Endothelial cell of umbilical vein (primary cell): ENCODE measurements at regions not wholly inside any gene's neighbourhood (a gene's known extent, or its start where the extent isn't known, plus 50 kb on each side); places are given as distances from the start of the nearest gene placed in this dataset.

ENCODE experiments used
- BruUV-seq: library from RNA; stranded (reverse); fragments of 400-500 nt; replicated peaks from 2 replicates; lab custom pipeline; 2021; lab: Mats Ljungman, UMichigan
- CTCF ChIA-PET: fragments of 300-600, 350-600 bp; sonication (Branson Sonifier 250); formaldehyde crosslinking; loops from one replicate; lab custom pipeline; 2021; ENCODE audit warnings: antibody characterized with exemption, inconsistent platforms; lab: Charles Lee
- POLR2A ChIA-PET: fragments of 300-600, 350-600 bp; sonication (Branson Sonifier 250); formaldehyde crosslinking; loops from one replicate; lab custom pipeline; 2021; ENCODE audit warnings: antibody characterized with exemption, inconsistent platforms; lab: Charles Lee
- DNase-seq: peaks from one replicate; pipeline ENCODE4 v3.0.0-alpha.2; 2011; ENCODE audit warnings: low read depth, low spot score
- FAIRE-seq: peaks from 2 replicates; lab custom pipeline; 2011; peaks lifted over from hg19 to GRCh38; lab: Jason Lieb, UNC
- H2AFZ ChIP-seq: 2 replicates; pipeline ENCODE4 v1.6.0; 2012; ENCODE audit warnings: low read depth, low read length, control low read depth, inconsistent platforms
- H3K27ac ChIP-seq: 2 replicates; pipeline ENCODE4 v1.5.1; 2011; ENCODE audit warnings: low read depth, mild to moderate bottlenecking, control low read depth, low read length, moderate library complexity; ENCODE audit not compliant: insufficient read depth
- H3K27me3 ChIP-seq, 2 experiments: 2 replicates each; pipeline versions ENCODE4 v1.6.0 to v1.6.1; 2011; ENCODE audit warnings: low read length in 2 of 2, mixed read lengths in 1 of 2; ENCODE audit not compliant: control insufficient read depth in 2 of 2, insufficient read depth in 2 of 2
- H3K36me3 ChIP-seq, 2 experiments: 2 replicates in 1 of 2; 3 replicates in 1 of 2; pipeline ENCODE4 v1.5.1; 2011; ENCODE audit warnings: low read length in 2 of 2, mild to moderate bottlenecking in 1 of 2, moderate library complexity in 1 of 2; ENCODE audit not compliant: control insufficient read depth in 2 of 2, insufficient read depth in 2 of 2; ENCODE audit errors: extremely low read depth in 1 of 2
- H3K4me1 ChIP-seq: 3 replicates; pipeline ENCODE4 v1.5.1; 2011; ENCODE audit warnings: mild to moderate bottlenecking, low read length; ENCODE audit not compliant: control insufficient read depth, insufficient read depth; ENCODE audit errors: extremely low read depth
- H3K4me2 ChIP-seq: 2 replicates; pipeline ENCODE4 v1.6.1; 2011; ENCODE audit warnings: low read length, control low read depth, mixed read lengths; ENCODE audit not compliant: insufficient read depth
- H3K4me3 ChIP-seq, 3 experiments: fragments of 200-600 bp in 1 of 3; sonication (generic), shearing (Covaris generic) in 1 of 3; replicated peaks in 1 of 3; 2 replicates each; pipeline ENCODE4 v1.5.1; 2011 to 2016; ENCODE audit warnings: control low read depth in 3 of 3, low read length in 3 of 3, mild to moderate bottlenecking in 2 of 3, inconsistent platforms in 1 of 3, low read depth in 1 of 3, moderate library complexity in 1 of 3; ENCODE audit not compliant: insufficient read depth in 1 of 3
- H3K79me2 ChIP-seq: 2 replicates; pipeline ENCODE4 v1.6.0; 2012; ENCODE audit warnings: low read length, inconsistent platforms; ENCODE audit not compliant: control insufficient read depth, insufficient read depth
- H3K9ac ChIP-seq: replicated peaks from 2 replicates; pipeline ENCODE3; 2011; ENCODE audit warnings: low read length, control low read depth; ENCODE audit not compliant: insufficient read depth; ENCODE audit errors: extremely low read depth
- H3K9me1 ChIP-seq: replicated peaks from 3 replicates; pipeline ENCODE4 v1.6.0; 2011; ENCODE audit warnings: mild to moderate bottlenecking, low read length; ENCODE audit not compliant: control insufficient read depth, insufficient read depth; ENCODE audit errors: extremely low read depth
- H3K9me3 ChIP-seq: replicated peaks from 2 replicates; pipeline ENCODE4 v1.5.1; 2012; ENCODE audit warnings: low read length, inconsistent platforms; ENCODE audit not compliant: control insufficient read depth, insufficient read depth
- H4K20me1 ChIP-seq: replicated peaks from 2 replicates; pipeline ENCODE3; 2011; ENCODE audit warnings: mild to moderate bottlenecking, low read length; ENCODE audit not compliant: control insufficient read depth, insufficient read depth; ENCODE audit errors: extremely low read depth
- CTCF ChIP-seq, 2 donors: IDR thresholded peaks; 1 replicate in 1 of 2; 2 replicates in 1 of 2; pipeline ENCODE4 v1.5.1; 2011; ENCODE audit warnings: low read length in 2 of 2, mild to moderate bottlenecking in 2 of 2, moderate library complexity in 2 of 2, control low read depth in 1 of 2, inconsistent platforms in 1 of 2, low read depth in 1 of 2; ENCODE audit not compliant: insufficient read depth in 1 of 2; ENCODE audit errors: extremely low read depth in 1 of 2
- EZH2 ChIP-seq: IDR thresholded peaks from 2 replicates; pipeline ENCODE4 v1.6.1; 2012; ENCODE audit warnings: borderline replicate concordance, low read depth, mild to moderate bottlenecking, moderate library complexity, low read length, inconsistent platforms; ENCODE audit not compliant: severe bottlenecking
- FOS ChIP-seq: IDR thresholded peaks from 2 replicates; pipeline ENCODE4 v1.6.1; 2011; ENCODE audit warnings: mild to moderate bottlenecking, low read length, moderate library complexity, borderline replicate concordance; ENCODE audit not compliant: insufficient read depth
- GATA2 ChIP-seq: IDR thresholded peaks from 2 replicates; pipeline ENCODE4 v1.7.0; 2011; ENCODE audit warnings: low read depth, mild to moderate bottlenecking, moderate library complexity, mixed read lengths, low read length; ENCODE audit not compliant: insufficient read length, insufficient read depth
- JUN ChIP-seq: IDR thresholded peaks from 2 replicates; pipeline ENCODE4 v1.6.1; 2011; ENCODE audit warnings: borderline replicate concordance, low read depth; ENCODE audit not compliant: insufficient read length, insufficient read depth
- MAX ChIP-seq: IDR thresholded peaks from 2 replicates; pipeline ENCODE4 v1.6.1; 2011; ENCODE audit not compliant: insufficient read depth, insufficient read length
- MYC ChIP-seq: IDR thresholded peaks from one replicate; pipeline ENCODE4 v1.6.1; 2011; ENCODE audit warnings: mild to moderate bottlenecking, low read depth, low read length
- POLR2A ChIP-seq: IDR thresholded peaks from 2 replicates; pipeline ENCODE4 v1.6.1; 2012; ENCODE audit warnings: low read depth, mild to moderate bottlenecking, control low read depth, low read length
- POLR2AphosphoS5 ChIP-seq: IDR thresholded peaks from 2 replicates; pipeline ENCODE4 v1.6.1; 2012; ENCODE audit warnings: low read depth, mild to moderate bottlenecking, control low read depth, low read length, moderate library complexity; ENCODE audit not compliant: insufficient read depth
- dilution Hi-C: fragments of 300-500 bp; cut with MboI; formaldehyde crosslinking; loops from one replicate; pipeline ENCODE4 v1.15.0; 2019; ENCODE audit warnings: low sequenced_read_pairs; ENCODE audit not compliant: extremely low pct_ligation_motif_present
- intact Hi-C: fragments of 100-400 bp; cut with micrococcal nuclease; formaldehyde crosslinking; loops from one replicate; pipeline ENCODE4 v1.10.0; 2022

- Histone ChIP-seq H4K20me1 (no peaks in the 10 kb centered on the region), H3K9ac (no peak overlapping the region), H3K79me2 (no peaks in the 10 kb centered on the region), H3K9me3 (no peaks in the 10 kb centered on the region), H3K4me1 (peaks cover 25% of the 10 kb centered on the region), H3K27ac (peak overlapping the region; percentile 32), H2AFZ (peak overlapping the region; percentile 32), H3K9me1 (no peaks in the 10 kb centered on the region), H3K36me3 (no peaks in the 10 kb centered on the region), H3K4me2 (peak overlapping the region; percentile 59), H3K4me3 (no peak overlapping the region), H3K27me3 (no peaks in the 10 kb centered on the region)
- ChIA-PET CTCF (no interaction called here), POLR2A (no interaction called here)
- intact Hi-C loops: loop anchor here (2.0 kb wide), 1 partner anchor 21 kb away; no protein-coding TSS in a partner anchor
- TF ChIP-seq JUN (no peak), MAX (peak; percentile 63), POLR2AphosphoS5 (peak; percentile 39), GATA2 (no peak), EZH2 (no peak), MYC (peak; percentile 61), POLR2A (no peak), CTCF (IDR thresholded peaks at IDR 0.05; ENCODE audit: extremely low read depth in 1 of 2, insufficient read depth in 1 of 2, low read depth in 1 of 2, low read length in 2 of 2) (peak in 1 of 2 donors; percentile 13), FOS (no peak)
- peak; percentile 88 for DNase-seq
- BruUV-seq: no TSS peak
- dilution Hi-C loops: no loop called here
- FAIRE-seq: peak; percentile 84
Measured at GRCh38 chr13:40152145-40152544, 496.7 kb downstream of the COG6 start.
